ENCODE measurements at regions not wholly inside any gene's neighbourhood (a gene's known extent, or its start where the extent isn't known, plus 50 kb on each side); places are given as distances from the start of the nearest gene placed in this dataset.

- TF ChIP-seq, protein P1, sequence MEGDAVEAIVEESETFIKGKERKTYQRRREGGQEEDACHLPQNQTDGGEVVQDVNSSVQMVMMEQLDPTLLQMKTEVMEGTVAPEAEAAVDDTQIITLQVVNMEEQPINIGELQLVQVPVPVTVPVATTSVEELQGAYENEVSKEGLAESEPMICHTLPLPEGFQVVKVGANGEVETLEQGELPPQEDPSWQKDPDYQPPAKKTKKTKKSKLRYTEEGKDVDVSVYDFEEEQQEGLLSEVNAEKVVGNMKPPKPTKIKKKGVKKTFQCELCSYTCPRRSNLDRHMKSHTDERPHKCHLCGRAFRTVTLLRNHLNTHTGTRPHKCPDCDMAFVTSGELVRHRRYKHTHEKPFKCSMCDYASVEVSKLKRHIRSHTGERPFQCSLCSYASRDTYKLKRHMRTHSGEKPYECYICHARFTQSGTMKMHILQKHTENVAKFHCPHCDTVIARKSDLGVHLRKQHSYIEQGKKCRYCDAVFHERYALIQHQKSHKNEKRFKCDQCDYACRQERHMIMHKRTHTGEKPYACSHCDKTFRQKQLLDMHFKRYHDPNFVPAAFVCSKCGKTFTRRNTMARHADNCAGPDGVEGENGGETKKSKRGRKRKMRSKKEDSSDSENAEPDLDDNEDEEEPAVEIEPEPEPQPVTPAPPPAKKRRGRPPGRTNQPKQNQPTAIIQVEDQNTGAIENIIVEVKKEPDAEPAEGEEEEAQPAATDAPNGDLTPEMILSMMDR (IDR thresholded peaks at IDR 0.05): no peak
- TF ChIP-seq POLR2A (IDR thresholded peaks at IDR 0.05): no peak
Observed at GRCh38 chr1:239758756-239759155, 332.9 kb upstream of the FMN2 start.

Measured in breast epithelium (tissue), 3 donors.